ENCODE measurements at regions not wholly inside any gene's neighbourhood (a gene's known extent, or its start where the extent isn't known, plus 50 kb on each side); places are given as distances from the start of the nearest gene placed in this dataset.
A peak's percentile ranks its signal among the peaks of the same experiment; 100 is the strongest.
"Not testable (repeated sequence)": the region's sequence is repeated elsewhere in the genome, so short reads cannot be mapped to it uniquely, and the experiment has no call there.

DNA sequence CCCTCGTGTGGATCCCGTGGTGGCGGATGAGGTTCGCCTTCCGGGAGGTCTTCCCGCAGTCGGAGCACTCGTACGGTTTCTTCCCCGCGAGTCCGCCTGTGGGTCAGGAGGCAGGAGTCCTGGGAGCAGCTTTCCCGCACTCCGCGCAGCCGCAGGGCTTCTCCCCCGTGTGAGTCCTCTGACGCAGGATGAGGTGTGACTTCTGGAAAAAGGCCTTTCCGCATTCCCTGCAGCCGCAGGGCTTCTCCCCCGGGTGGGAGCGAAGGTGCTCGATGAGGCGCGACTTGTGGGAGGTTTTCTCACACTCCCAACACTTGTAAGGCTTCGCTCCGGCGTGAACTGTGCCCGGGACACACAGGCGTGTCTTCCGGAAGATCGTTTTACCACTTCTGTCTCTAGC lies 68.8 kb upstream of the WIPI2 start:
- H3K9ac ChIP-seq (ENCODE audit: low read length in 3 of 3); H3K36me3 ChIP-seq (ENCODE audit: control insufficient read depth in 2 of 3, insufficient read depth in 3 of 3, low read length in 3 of 3); FAIRE-seq; intact Hi-C loops (cut with DNase I); H3K27me3 ChIP-seq (ENCODE audit: control insufficient read depth, insufficient read depth, low read length); H3K4me1 ChIP-seq (ENCODE audit: control insufficient read depth in 2 of 3, insufficient read depth in 2 of 3, low read depth in 1 of 3, low read length in 3 of 3); H3K9me3 ChIP-seq (ENCODE audit: control insufficient read depth in 2 of 3, insufficient read depth in 1 of 3, low read length in 3 of 3); H3K27ac ChIP-seq (ENCODE audit: low read depth in 2 of 2, low read length in 2 of 2); H3K4me3 ChIP-seq (ENCODE audit: low read length in 3 of 3): not testable (repeated sequence)
- DNase-seq, result peak in 4 of 5 donors; percentile 13 to 85 (median 48)

DNA sequence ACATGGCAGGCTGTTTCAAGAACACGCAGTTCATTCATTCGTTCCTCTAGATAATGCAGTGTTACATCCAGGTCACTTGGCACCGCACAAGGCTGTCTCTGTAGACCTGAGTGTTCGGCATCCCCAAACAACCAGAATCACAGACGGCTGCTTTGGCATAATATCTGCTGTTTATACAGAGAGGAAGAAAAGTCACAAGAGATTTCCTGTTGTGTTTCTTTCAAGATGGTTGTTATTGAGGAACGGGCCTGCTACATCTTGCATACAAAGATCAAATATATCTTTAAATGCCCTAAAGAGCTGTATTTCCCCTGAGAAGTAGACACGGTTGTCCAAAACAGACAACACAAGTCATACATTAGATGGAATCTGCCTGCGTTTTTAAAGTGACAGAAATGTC lies 58.8 kb upstream of the WIPI2 start:
- H3K27ac ChIP-seq (ENCODE audit: low read depth in 2 of 2, low read length in 2 of 2); H3K27me3 ChIP-seq (ENCODE audit: control insufficient read depth, insufficient read depth, low read length); H3K9ac ChIP-seq (ENCODE audit: low read length in 3 of 3); H3K9me3 ChIP-seq (ENCODE audit: control insufficient read depth in 2 of 3, insufficient read depth in 1 of 3, low read length in 3 of 3); FAIRE-seq; H3K4me1 ChIP-seq (ENCODE audit: control insufficient read depth in 2 of 3, insufficient read depth in 2 of 3, low read depth in 1 of 3, low read length in 3 of 3); H3K36me3 ChIP-seq (ENCODE audit: control insufficient read depth in 2 of 3, insufficient read depth in 3 of 3, low read length in 3 of 3); DNase-seq; intact Hi-C loops (cut with DNase I); H3K4me3 ChIP-seq (ENCODE audit: low read length in 3 of 3): not testable (repeated sequence)

DNA sequence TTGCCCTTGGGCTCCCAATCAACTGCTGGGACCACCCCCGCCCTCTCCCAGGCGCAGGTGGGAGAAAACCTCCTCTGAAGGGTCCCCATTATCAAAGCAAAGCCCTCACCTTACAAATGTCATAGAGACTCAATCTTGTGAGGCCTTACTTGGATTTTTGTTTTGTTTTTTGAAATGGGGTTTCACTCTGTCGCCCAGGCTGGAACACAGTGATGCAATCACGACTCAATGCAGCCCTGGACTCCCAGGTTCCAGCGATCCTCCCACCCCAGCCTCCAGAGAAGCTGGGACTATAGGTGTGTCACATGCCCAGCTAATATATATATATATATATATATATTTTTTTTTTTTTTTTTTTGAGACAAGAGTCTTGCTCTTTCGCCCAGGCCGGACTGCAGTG lies 57.5 kb upstream of the WIPI2 start:
- no peak overlapping the region for H3K27ac ChIP-seq (ENCODE audit: low read depth in 2 of 2, low read length in 2 of 2)
- H3K4me3 ChIP-seq (ENCODE audit: low read length in 3 of 3), result no peak overlapping the region
- intact Hi-C loops (cut with DNase I), result no loop called here
- no peaks in the 10 kb centered on the region for H3K4me1 ChIP-seq (ENCODE audit: control insufficient read depth in 2 of 3, insufficient read depth in 2 of 3, low read depth in 1 of 3, low read length in 3 of 3)
- H3K9ac ChIP-seq (ENCODE audit: low read length in 3 of 3), result no peak overlapping the region
- TF ChIP-seq, protein P1, sequence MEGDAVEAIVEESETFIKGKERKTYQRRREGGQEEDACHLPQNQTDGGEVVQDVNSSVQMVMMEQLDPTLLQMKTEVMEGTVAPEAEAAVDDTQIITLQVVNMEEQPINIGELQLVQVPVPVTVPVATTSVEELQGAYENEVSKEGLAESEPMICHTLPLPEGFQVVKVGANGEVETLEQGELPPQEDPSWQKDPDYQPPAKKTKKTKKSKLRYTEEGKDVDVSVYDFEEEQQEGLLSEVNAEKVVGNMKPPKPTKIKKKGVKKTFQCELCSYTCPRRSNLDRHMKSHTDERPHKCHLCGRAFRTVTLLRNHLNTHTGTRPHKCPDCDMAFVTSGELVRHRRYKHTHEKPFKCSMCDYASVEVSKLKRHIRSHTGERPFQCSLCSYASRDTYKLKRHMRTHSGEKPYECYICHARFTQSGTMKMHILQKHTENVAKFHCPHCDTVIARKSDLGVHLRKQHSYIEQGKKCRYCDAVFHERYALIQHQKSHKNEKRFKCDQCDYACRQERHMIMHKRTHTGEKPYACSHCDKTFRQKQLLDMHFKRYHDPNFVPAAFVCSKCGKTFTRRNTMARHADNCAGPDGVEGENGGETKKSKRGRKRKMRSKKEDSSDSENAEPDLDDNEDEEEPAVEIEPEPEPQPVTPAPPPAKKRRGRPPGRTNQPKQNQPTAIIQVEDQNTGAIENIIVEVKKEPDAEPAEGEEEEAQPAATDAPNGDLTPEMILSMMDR (IDR thresholded peaks at IDR 0.05; ENCODE audit: borderline replicate concordance, extremely low read depth, insufficient read depth), result no peak
- FAIRE-seq (no peak), DNase-seq (no peak)
- H3K36me3 ChIP-seq (ENCODE audit: control insufficient read depth in 2 of 3, insufficient read depth in 3 of 3, low read length in 3 of 3), result no peaks in the 10 kb centered on the region
- no peaks in the 10 kb centered on the region for H3K27me3 ChIP-seq (ENCODE audit: control insufficient read depth, insufficient read depth, low read length)
- H3K9me3 ChIP-seq (ENCODE audit: control insufficient read depth in 2 of 3, insufficient read depth in 1 of 3, low read length in 3 of 3), result no peaks in the 10 kb centered on the region

DNA sequence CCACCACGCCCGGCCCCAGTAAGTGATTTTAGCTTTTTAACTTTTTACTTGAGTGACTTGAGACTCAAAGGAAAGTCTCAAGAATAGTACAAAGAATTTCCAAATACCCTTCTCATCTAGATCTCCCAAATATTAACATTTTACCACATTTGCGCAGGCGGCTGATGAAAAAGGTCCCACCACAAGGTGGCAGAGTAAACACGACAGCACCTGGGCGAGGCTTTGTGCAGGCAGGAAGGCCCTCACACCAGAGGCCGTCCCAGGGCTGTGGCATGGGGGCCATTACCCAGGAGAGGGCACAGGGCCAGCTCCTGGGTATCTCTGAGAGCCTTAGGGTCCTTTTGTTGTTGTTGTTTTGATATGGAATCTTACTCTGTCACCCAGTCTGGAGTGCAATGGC lies 50.0 kb upstream of the WIPI2 start:
- Histone ChIP-seq H3K9me3 (ENCODE audit: control insufficient read depth in 2 of 3, insufficient read depth in 1 of 3, low read length in 3 of 3) (no peaks in the 10 kb centered on the region), H3K27me3 (ENCODE audit: control insufficient read depth, insufficient read depth, low read length) (no peaks in the 10 kb centered on the region), H3K4me1 (ENCODE audit: control insufficient read depth in 2 of 3, insufficient read depth in 2 of 3, low read depth in 1 of 3, low read length in 3 of 3) (no peaks in the 10 kb centered on the region), H3K27ac (ENCODE audit: low read depth in 2 of 2, low read length in 2 of 2) (no peak overlapping the region), H3K36me3 (ENCODE audit: control insufficient read depth in 2 of 3, insufficient read depth in 3 of 3, low read length in 3 of 3) (no peaks in the 10 kb centered on the region), H3K9ac (ENCODE audit: low read length in 3 of 3) (no peak overlapping the region), H3K4me3 (ENCODE audit: low read length in 3 of 3) (no peak overlapping the region)
- FAIRE-seq, result no peak
- DNase-seq, result peak in 3 of 5 donors; percentile 12 to 32 (median 24)
- intact Hi-C loops (cut with DNase I), result no loop called here
- TF ChIP-seq, protein P1 (IDR thresholded peaks at IDR 0.05; ENCODE audit: borderline replicate concordance, extremely low read depth, insufficient read depth), result no peak
